ENCODE measurements at regions not wholly inside any gene's neighbourhood (a gene's known extent, or its start where the extent isn't known, plus 50 kb on each side); places are given as distances from the start of the nearest gene placed in this dataset.
A peak's percentile ranks its signal among the peaks of the same experiment; 100 is the strongest.

GRCh38 chr12:34275129-34275528 lies 252.8 kb downstream of the ALG10 start:
- H3K79me2 ChIP-seq (ENCODE audit: insufficient read depth, low read length): no peaks in the 10 kb centered on the region
- no peak for TF ChIP-seq CTCF (IDR thresholded peaks at IDR 0.05; ENCODE audit: extremely low read depth, low read depth, low read length)
- no peaks in the 10 kb centered on the region for H3K9me3 ChIP-seq (ENCODE audit: low read depth, low read length)
- DNase-seq (ENCODE audit: insufficient read length, low spot score, missing footprints): peak; percentile 22
- H2AFZ ChIP-seq (ENCODE audit: low read length): no peak overlapping the region
- H4K20me1 ChIP-seq (ENCODE audit: insufficient read depth, low read length): no peaks in the 10 kb centered on the region
- no peak overlapping the region for H3K4me2 ChIP-seq (ENCODE audit: insufficient read depth, low read length)
- no peaks in the 10 kb centered on the region for H3K4me1 ChIP-seq (ENCODE audit: insufficient read depth, low read length)
- no peak overlapping the region for H3K4me3 ChIP-seq (ENCODE audit: insufficient read depth, low read length)
- no peaks in the 10 kb centered on the region for H3K36me3 ChIP-seq (ENCODE audit: insufficient read depth, low read length)
- no peak overlapping the region for H3K27ac ChIP-seq (ENCODE audit: low read depth, low read length)
- H3K27me3 ChIP-seq (ENCODE audit: insufficient read depth, low read length): no peaks in the 10 kb centered on the region

DNA sequence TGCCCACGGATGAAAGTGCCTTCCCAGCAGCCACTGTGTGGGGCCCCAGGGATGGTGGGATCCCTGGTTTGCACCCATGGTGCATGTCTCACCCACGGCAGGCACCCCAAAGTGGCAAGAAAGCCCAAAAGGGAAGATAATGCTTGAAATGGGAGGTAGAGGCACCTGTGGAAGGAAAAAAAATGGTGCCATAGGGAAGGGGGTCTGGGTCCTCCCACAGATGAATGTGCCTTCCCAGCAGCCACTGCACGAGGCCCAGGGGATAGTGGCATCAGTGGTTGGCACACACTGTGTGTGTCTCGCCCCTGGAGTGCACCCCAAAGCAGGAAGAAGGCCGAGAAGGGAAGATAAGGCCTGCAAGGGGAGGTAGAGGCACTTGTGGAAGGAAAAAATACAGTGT lies 264.2 kb downstream of the ALG10 start:
- no peak overlapping the region for H3K4me3 ChIP-seq (ENCODE audit: insufficient read depth, low read length)
- TF ChIP-seq CTCF (IDR thresholded peaks at IDR 0.05; ENCODE audit: extremely low read depth, low read depth, low read length): no peak
- H4K20me1 ChIP-seq (ENCODE audit: insufficient read depth, low read length): no peaks in the 10 kb centered on the region
- no peaks in the 10 kb centered on the region for H3K9me3 ChIP-seq (ENCODE audit: low read depth, low read length)
- H3K4me2 ChIP-seq (ENCODE audit: insufficient read depth, low read length): no peak overlapping the region
- H3K79me2 ChIP-seq (ENCODE audit: insufficient read depth, low read length): no peaks in the 10 kb centered on the region
- no peak overlapping the region for H3K27ac ChIP-seq (ENCODE audit: low read depth, low read length)
- no peak overlapping the region for H2AFZ ChIP-seq (ENCODE audit: low read length)
- no peak for DNase-seq (ENCODE audit: insufficient read length, low spot score, missing footprints)
- no peaks in the 10 kb centered on the region for H3K36me3 ChIP-seq (ENCODE audit: insufficient read depth, low read length)
- no peaks in the 10 kb centered on the region for H3K27me3 ChIP-seq (ENCODE audit: insufficient read depth, low read length)
- no peaks in the 10 kb centered on the region for H3K4me1 ChIP-seq (ENCODE audit: insufficient read depth, low read length)

GRCh38 chr12:34286934-34287333 lies 264.6 kb downstream of the ALG10 start:
- no peak for TF ChIP-seq CTCF (IDR thresholded peaks at IDR 0.05; ENCODE audit: extremely low read depth, low read depth, low read length)
- DNase-seq (ENCODE audit: insufficient read length, low spot score, missing footprints): no peak
- Histone ChIP-seq H3K27ac (ENCODE audit: low read depth, low read length) (no peak overlapping the region), H3K9me3 (ENCODE audit: low read depth, low read length) (no peaks in the 10 kb centered on the region), H4K20me1 (ENCODE audit: insufficient read depth, low read length) (no peaks in the 10 kb centered on the region), H2AFZ (ENCODE audit: low read length) (no peak overlapping the region), H3K4me1 (ENCODE audit: insufficient read depth, low read length) (no peaks in the 10 kb centered on the region), H3K36me3 (ENCODE audit: insufficient read depth, low read length) (no peaks in the 10 kb centered on the region), H3K79me2 (ENCODE audit: insufficient read depth, low read length) (no peaks in the 10 kb centered on the region), H3K27me3 (ENCODE audit: insufficient read depth, low read length) (no peaks in the 10 kb centered on the region), H3K4me2 (ENCODE audit: insufficient read depth, low read length) (no peak overlapping the region), H3K4me3 (ENCODE audit: insufficient read depth, low read length) (no peak overlapping the region)

GRCh38 chr12:34287437-34287836 lies 265.1 kb downstream of the ALG10 start:
- H3K4me1 ChIP-seq (ENCODE audit: insufficient read depth, low read length): no peaks in the 10 kb centered on the region
- H3K4me3 ChIP-seq (ENCODE audit: insufficient read depth, low read length): no peak overlapping the region
- no peaks in the 10 kb centered on the region for H3K36me3 ChIP-seq (ENCODE audit: insufficient read depth, low read length)
- H4K20me1 ChIP-seq (ENCODE audit: insufficient read depth, low read length): no peaks in the 10 kb centered on the region
- DNase-seq (ENCODE audit: insufficient read length, low spot score, missing footprints): no peak
- H2AFZ ChIP-seq (ENCODE audit: low read length): no peak overlapping the region
- no peak overlapping the region for H3K4me2 ChIP-seq (ENCODE audit: insufficient read depth, low read length)
- TF ChIP-seq CTCF (IDR thresholded peaks at IDR 0.05; ENCODE audit: extremely low read depth, low read depth, low read length): no peak
- no peak overlapping the region for H3K27ac ChIP-seq (ENCODE audit: low read depth, low read length)
- H3K9me3 ChIP-seq (ENCODE audit: low read depth, low read length): no peaks in the 10 kb centered on the region
- no peaks in the 10 kb centered on the region for H3K27me3 ChIP-seq (ENCODE audit: insufficient read depth, low read length)
- no peaks in the 10 kb centered on the region for H3K79me2 ChIP-seq (ENCODE audit: insufficient read depth, low read length)
